GM18505 (cell line): ENCODE measurements at regions not wholly inside any gene's neighbourhood (a gene's known extent, or its start where the extent isn't known, plus 50 kb on each side); places are given as distances from the start of the nearest gene placed in this dataset.

Experiments used
- ATAC-seq: cut with Tn5 transposase; IDR thresholded peaks from one replicate; pipeline ENCODE4 v1.9.1; 2021; ENCODE audit not compliant: unreplicated experiment
- POLR2A ChIP-seq: IDR thresholded peaks from 4 replicates; pipeline ENCODE4 v1.6.1; 2011; ENCODE audit warnings: borderline replicate concordance; ENCODE audit not compliant: insufficient read depth, insufficient read length; ENCODE audit errors: extremely low read depth

- ATAC-seq = no peak
- no peak for TF ChIP-seq POLR2A
Measured at GRCh38 chr5:7012057-7012456, 298.8 kb downstream of the TENT4A start.

- no peak for ATAC-seq
- TF ChIP-seq POLR2A = no peak
Measured at GRCh38 chr5:7014611-7015010, 301.4 kb downstream of the TENT4A start.

- ATAC-seq = no peak
- TF ChIP-seq POLR2A = no peak
Measured at GRCh38 chr5:7015586-7016256, 302.5 kb downstream of the TENT4A start.

GRCh38 chr5:7016999-7017747, 303.9 kb downstream of the TENT4A start:
- no peak for TF ChIP-seq POLR2A
- no peak for ATAC-seq

GRCh38 chr5:7018198-7018597, 305.0 kb downstream of the TENT4A start:
- no peak for TF ChIP-seq POLR2A
- ATAC-seq = no peak

GRCh38 chr5:7018601-7019000, 305.4 kb downstream of the TENT4A start:
- no peak for ATAC-seq
- no peak for TF ChIP-seq POLR2A

- no peak for ATAC-seq
- no peak for TF ChIP-seq POLR2A
Measured at GRCh38 chr5:7036192-7036835, 323.1 kb downstream of the TENT4A start.

- no peak for ATAC-seq
- TF ChIP-seq POLR2A = no peak
Measured at GRCh38 chr5:7039074-7039473, 325.8 kb downstream of the TENT4A start.

GRCh38 chr5:7040111-7040510, 326.9 kb downstream of the TENT4A start:
- ATAC-seq = no peak
- no peak for TF ChIP-seq POLR2A

- no peak for ATAC-seq
- no peak for TF ChIP-seq POLR2A
Measured at GRCh38 chr5:7043797-7044196, 330.6 kb downstream of the TENT4A start.

GRCh38 chr5:7047511-7048261, 334.5 kb downstream of the TENT4A start:
- no peak for TF ChIP-seq POLR2A
- no peak for ATAC-seq

- no peak for TF ChIP-seq POLR2A
- no peak for ATAC-seq
Measured at GRCh38 chr5:7050986-7051385, 337.8 kb downstream of the TENT4A start.

GRCh38 chr5:7053125-7053524, 339.9 kb downstream of the TENT4A start:
- no peak for ATAC-seq
- TF ChIP-seq POLR2A = no peak
